ENCODE measurements at regions not wholly inside any gene's neighbourhood (a gene's known extent, or its start where the extent isn't known, plus 50 kb on each side); places are given as distances from the start of the nearest gene placed in this dataset.

DNA sequence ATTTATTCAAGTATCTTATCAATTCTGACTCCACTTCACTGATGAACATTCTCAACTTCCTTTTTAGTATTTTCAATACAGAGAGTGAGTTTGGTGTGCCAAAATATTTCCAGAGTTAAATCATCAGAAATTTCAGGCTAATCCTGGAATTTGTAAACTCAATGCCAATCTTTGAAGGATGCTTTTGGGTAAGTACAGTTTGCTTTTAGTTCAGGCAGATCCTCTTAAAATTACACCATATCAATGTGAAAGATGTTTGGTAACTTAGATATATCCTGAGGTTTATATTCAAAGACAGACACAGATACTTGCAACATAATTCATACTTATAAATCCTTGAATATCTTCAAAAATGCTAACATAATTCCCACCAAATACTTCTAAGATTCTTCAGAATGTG is 76.0 kb upstream of the FAM47B start:
- no peak for ATAC-seq

DNA sequence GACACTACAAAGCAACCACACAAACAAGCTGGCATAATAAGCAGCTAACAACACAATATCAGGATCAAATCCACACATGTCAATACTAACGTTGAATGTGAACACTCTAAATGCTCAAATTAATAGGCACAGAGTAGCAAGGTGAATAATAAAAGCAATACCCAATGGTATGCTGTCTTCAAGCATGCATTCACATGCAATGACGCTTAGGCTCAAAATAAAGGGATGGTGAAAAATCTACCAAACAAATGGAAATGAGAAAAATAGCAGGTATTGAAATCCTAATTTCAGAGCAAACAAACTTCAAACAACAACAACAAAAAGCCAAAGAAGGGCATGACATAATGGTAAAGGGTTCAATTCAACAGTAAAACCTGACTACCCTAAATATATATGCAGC is 74.0 kb upstream of the FAM47B start:
- Histone ChIP-seq H3K4me3 (no peak overlapping the region), H3K27me3 (no peaks in the 10 kb centered on the region), H3K9me3 (no peaks in the 10 kb centered on the region), H3K4me1 (no peaks in the 10 kb centered on the region), H3K36me3 (no peaks in the 10 kb centered on the region), H3K27ac (no peak overlapping the region)
- intact Hi-C loops (cut with DNase I): no loop called here
- DNase-seq (no peak), ATAC-seq (no peak)
- TF ChIP-seq, protein P1, sequence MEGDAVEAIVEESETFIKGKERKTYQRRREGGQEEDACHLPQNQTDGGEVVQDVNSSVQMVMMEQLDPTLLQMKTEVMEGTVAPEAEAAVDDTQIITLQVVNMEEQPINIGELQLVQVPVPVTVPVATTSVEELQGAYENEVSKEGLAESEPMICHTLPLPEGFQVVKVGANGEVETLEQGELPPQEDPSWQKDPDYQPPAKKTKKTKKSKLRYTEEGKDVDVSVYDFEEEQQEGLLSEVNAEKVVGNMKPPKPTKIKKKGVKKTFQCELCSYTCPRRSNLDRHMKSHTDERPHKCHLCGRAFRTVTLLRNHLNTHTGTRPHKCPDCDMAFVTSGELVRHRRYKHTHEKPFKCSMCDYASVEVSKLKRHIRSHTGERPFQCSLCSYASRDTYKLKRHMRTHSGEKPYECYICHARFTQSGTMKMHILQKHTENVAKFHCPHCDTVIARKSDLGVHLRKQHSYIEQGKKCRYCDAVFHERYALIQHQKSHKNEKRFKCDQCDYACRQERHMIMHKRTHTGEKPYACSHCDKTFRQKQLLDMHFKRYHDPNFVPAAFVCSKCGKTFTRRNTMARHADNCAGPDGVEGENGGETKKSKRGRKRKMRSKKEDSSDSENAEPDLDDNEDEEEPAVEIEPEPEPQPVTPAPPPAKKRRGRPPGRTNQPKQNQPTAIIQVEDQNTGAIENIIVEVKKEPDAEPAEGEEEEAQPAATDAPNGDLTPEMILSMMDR (IDR thresholded peaks at IDR 0.05): no peak

More for the DNA sequence above, 76.0 kb upstream of the FAM47B start:
- intact Hi-C loops (cut with DNase I): no loop called here
- no peaks in the 10 kb centered on the region for H3K36me3 ChIP-seq
- no peaks in the 10 kb centered on the region for H3K9me3 ChIP-seq
- no peaks in the 10 kb centered on the region for H3K4me1 ChIP-seq
- TF ChIP-seq, protein P1 (IDR thresholded peaks at IDR 0.05): no peak
- H3K4me3 ChIP-seq: no peak overlapping the region
- H3K27ac ChIP-seq: no peak overlapping the region
- H3K27me3 ChIP-seq: no peaks in the 10 kb centered on the region
- DNase-seq: no peak

DNA sequence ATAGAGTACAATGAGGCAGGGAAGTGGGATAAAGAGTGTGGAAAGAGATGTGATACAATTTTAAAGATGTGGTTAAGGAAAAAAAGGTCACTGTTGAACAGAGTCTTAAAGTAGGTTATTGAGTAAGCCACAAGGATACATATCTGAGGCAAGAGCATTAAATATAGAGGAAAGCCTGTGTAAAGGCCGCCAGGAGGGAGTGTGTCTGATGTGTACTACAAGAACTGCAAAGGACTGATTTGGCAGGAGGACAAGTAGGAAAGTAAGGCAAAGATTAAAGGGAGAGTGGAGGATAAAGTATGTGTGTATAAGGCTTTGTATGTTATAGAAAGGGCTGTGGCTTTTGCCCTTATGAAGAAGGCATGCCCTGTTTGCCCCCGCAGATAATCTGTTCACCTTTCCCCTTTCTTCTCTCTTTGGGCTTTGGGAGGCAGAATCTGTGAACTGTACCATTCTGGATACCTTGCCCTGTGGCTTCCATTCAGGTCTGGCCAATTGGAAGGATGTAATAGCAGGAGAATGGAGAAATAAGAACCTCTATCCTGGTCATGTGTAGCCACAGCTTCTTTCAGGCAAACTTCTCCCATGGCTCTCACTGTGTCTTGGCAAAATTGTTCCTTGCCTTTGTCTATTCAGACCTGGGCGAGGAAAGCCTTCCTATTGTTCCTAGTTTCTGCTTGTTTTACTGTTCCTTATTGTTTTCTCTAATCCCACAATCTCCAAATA is 68.9 kb upstream of the FAM47B start:
- peak; percentile 45 for ATAC-seq
- no peaks in the 10 kb centered on the region for H3K4me1 ChIP-seq
- H3K27me3 ChIP-seq: no peaks in the 10 kb centered on the region
- TF ChIP-seq, protein P1 (IDR thresholded peaks at IDR 0.05): no peak
- no peak overlapping the region for H3K4me3 ChIP-seq
- H3K36me3 ChIP-seq: no peaks in the 10 kb centered on the region
- intact Hi-C loops (cut with DNase I): no loop called here
- no peak overlapping the region for H3K27ac ChIP-seq
- DNase-seq: no peak
- no peaks in the 10 kb centered on the region for H3K9me3 ChIP-seq

DNA sequence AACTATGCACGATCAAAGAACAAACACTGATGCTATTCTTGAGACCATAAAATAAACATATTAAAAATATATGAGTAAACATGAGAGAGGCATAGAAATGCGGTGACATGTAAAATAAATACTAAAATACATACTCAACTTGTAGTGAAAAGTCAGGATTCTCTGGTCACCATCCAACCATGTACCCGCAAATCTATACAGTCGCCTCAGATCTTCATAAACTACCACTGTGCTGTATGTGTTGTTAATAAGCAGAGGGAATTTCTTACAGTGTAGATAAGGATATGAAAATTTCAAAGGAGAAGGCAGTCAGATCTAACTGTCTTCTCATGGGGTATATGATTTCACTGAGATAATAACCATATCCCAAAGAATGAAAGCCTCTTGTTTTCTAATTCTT is 67.8 kb upstream of the FAM47B start:
- no peak for ATAC-seq
- intact Hi-C loops (cut with DNase I): no loop called here

DNA sequence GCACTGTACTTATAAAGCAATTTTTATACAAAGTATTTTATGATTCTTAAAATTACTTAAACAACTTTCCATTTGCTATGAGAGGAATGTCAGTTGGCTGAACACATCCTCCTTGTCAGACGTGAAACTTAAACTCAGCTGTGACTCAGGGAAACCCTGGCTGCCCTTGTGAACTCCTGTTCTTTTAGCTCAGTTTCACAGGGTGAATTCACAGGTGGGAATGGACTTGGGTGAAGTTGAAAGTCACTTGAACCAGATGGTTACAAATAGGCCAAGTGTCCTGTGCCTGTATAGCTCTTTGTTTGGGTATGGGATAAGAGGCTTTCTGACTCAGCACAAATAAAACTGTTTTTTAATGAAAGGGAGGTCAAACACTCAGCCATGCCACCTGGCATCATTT is 67.4 kb upstream of the FAM47B start:
- Histone ChIP-seq H3K4me3 (no peak overlapping the region), H3K27me3 (no peaks in the 10 kb centered on the region), H3K4me1 (no peaks in the 10 kb centered on the region), H3K36me3 (no peaks in the 10 kb centered on the region), H3K9me3 (no peaks in the 10 kb centered on the region), H3K27ac (no peak overlapping the region)
- ATAC-seq: peak; percentile 75
- peak in 1 of 4 donors; percentile 16 for DNase-seq
- TF ChIP-seq, protein P1 (IDR thresholded peaks at IDR 0.05): no peak
- intact Hi-C loops (cut with DNase I): no loop called here

More for the DNA sequence above, 67.8 kb upstream of the FAM47B start:
- Histone ChIP-seq H3K4me1 (no peaks in the 10 kb centered on the region), H3K4me3 (no peak overlapping the region), H3K9me3 (no peaks in the 10 kb centered on the region), H3K27ac (no peak overlapping the region), H3K36me3 (no peaks in the 10 kb centered on the region), H3K27me3 (no peaks in the 10 kb centered on the region)
- DNase-seq: no peak
- TF ChIP-seq, protein P1 (IDR thresholded peaks at IDR 0.05): no peak
